ENCODE measurements at regions not wholly inside any gene's neighbourhood (a gene's known extent, or its start where the extent isn't known, plus 50 kb on each side); places are given as distances from the start of the nearest gene placed in this dataset.

- Histone ChIP-seq H3K4me1 (no peaks in the 10 kb centered on the region), H3K4me3 (no peak overlapping the region), H3K27me3 (no peaks in the 10 kb centered on the region), H3K36me3 (no peaks in the 10 kb centered on the region), H3K9me3 (no peaks in the 10 kb centered on the region), H3K27ac (no peak overlapping the region)
- 31 to 39% methylated on average over 7 of the region's 7 CpGs for WGBS, 2 donors (ENCODE audit: low coverage in 1 of 2)
- TF ChIP-seq POLR2AphosphoS5 (IDR thresholded peaks at IDR 0.05) (no peak), CTCF (IDR thresholded peaks at IDR 0.05) (no peak), POLR2A (IDR thresholded peaks at IDR 0.05) (no peak), EP300 (IDR thresholded peaks at IDR 0.05) (no peak)
- ATAC-seq = no peak
Measured at GRCh38 chr13:104015646-104016396, 949.6 kb upstream of the SLC10A2 start.

GRCh38 chr13:104014803-104015645 lies 948.8 kb upstream of the SLC10A2 start:
- no peaks in the 10 kb centered on the region for H3K36me3 ChIP-seq
- no peak overlapping the region for H3K4me3 ChIP-seq
- WGBS, 2 donors (ENCODE audit: low coverage in 1 of 2) = 67 to 78% methylated on average over 10 to 11 of the region's 12 CpGs
- no peaks in the 10 kb centered on the region for H3K9me3 ChIP-seq
- H3K27me3 ChIP-seq = no peaks in the 10 kb centered on the region
- TF ChIP-seq POLR2AphosphoS5 (IDR thresholded peaks at IDR 0.05) (no peak), POLR2A (IDR thresholded peaks at IDR 0.05) (no peak), CTCF (IDR thresholded peaks at IDR 0.05) (no peak), EP300 (IDR thresholded peaks at IDR 0.05) (no peak)
- no peak for ATAC-seq
- no peaks in the 10 kb centered on the region for H3K4me1 ChIP-seq
- H3K27ac ChIP-seq = no peak overlapping the region

GRCh38 chr13:104011505-104012241 lies 945.5 kb upstream of the SLC10A2 start:
- ATAC-seq = no peak
- TF ChIP-seq CTCF (IDR thresholded peaks at IDR 0.05) (no peak), EP300 (IDR thresholded peaks at IDR 0.05) (no peak), POLR2AphosphoS5 (IDR thresholded peaks at IDR 0.05) (no peak)
- H3K27ac ChIP-seq = no peak overlapping the region
- WGBS, 2 donors (ENCODE audit: low coverage in 1 of 2) = 31 to 37% methylated on average over 9 to 17 of the region's 18 CpGs
- no peaks in the 10 kb centered on the region for H3K36me3 ChIP-seq
- no peak overlapping the region for H3K4me3 ChIP-seq
- H3K4me1 ChIP-seq = no peaks in the 10 kb centered on the region
- H3K27me3 ChIP-seq = no peaks in the 10 kb centered on the region
- no peaks in the 10 kb centered on the region for H3K9me3 ChIP-seq

GRCh38 chr13:104008541-104009435 lies 942.6 kb upstream of the SLC10A2 start:
- no peaks in the 10 kb centered on the region for H3K9me3 ChIP-seq
- no peak overlapping the region for H3K27ac ChIP-seq
- no peak overlapping the region for H3K4me3 ChIP-seq
- H3K27me3 ChIP-seq = no peaks in the 10 kb centered on the region
- WGBS, 2 donors (ENCODE audit: low coverage in 1 of 2) = 39 to 48% methylated on average over 8 of the region's 8 CpGs
- no peak for ATAC-seq
- no peaks in the 10 kb centered on the region for H3K4me1 ChIP-seq
- TF ChIP-seq EP300 (IDR thresholded peaks at IDR 0.05) (no peak), POLR2A (IDR thresholded peaks at IDR 0.05) (no peak), POLR2AphosphoS5 (IDR thresholded peaks at IDR 0.05) (no peak), CTCF (IDR thresholded peaks at IDR 0.05) (no peak)
- no peaks in the 10 kb centered on the region for H3K36me3 ChIP-seq

Data from gastroesophageal sphincter (tissue), 4 donors.